ENCODE measurements at regions not wholly inside any gene's neighbourhood (a gene's known extent, or its start where the extent isn't known, plus 50 kb on each side); places are given as distances from the start of the nearest gene placed in this dataset.
"Not testable (repeated sequence)": the region's sequence is repeated elsewhere in the genome, so short reads cannot be mapped to it uniquely, and the experiment has no call there.

DNA sequence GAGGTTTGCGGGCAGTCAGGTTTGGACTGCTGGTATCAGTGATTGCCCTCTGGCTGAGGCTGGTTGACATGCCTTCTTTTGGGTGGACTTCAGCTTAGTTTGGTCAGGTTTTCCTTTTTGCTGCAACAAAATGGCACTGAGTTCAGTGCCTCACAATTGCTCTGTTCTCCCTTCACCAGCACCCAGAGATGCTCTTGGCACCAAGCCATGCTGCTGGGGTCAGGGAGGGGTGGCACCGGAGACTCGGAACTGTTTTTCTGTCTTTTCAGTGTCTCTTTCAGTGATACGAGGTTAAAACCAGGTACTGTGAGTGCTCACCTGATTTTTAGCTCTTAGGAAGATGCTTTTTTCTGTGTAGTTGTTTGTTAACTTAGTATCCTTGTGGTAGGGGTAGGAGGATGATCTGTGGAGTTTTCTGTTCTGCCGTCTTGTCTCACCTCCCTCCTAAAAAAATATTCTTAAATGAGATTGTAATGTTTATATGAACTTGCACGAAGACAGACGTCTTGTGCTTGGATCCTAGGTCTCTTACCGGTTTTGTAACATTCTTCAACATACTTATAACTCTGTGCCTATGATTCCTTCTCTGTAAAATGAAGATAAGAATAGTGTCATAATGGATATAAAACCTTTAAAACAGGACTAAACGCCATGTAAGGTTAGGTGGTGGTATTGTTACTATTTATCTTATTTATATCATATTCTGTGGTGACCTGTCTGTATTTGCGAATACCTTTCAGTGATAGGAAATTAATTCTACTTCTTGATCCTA is 160.6 kb downstream of the POTEM start:
- H3K27me3 Mint-ChIP-seq (ENCODE audit: unreplicated experiment); H3K4me1 Mint-ChIP-seq (ENCODE audit: low read depth, unreplicated experiment); H3K27ac Mint-ChIP-seq (ENCODE audit: unreplicated experiment); H3K4me3 Mint-ChIP-seq (ENCODE audit: unreplicated experiment); DNase-seq; H3K36me3 Mint-ChIP-seq (ENCODE audit: unreplicated experiment); H3K9me3 Mint-ChIP-seq (ENCODE audit: unreplicated experiment): not testable (repeated sequence)

DNA sequence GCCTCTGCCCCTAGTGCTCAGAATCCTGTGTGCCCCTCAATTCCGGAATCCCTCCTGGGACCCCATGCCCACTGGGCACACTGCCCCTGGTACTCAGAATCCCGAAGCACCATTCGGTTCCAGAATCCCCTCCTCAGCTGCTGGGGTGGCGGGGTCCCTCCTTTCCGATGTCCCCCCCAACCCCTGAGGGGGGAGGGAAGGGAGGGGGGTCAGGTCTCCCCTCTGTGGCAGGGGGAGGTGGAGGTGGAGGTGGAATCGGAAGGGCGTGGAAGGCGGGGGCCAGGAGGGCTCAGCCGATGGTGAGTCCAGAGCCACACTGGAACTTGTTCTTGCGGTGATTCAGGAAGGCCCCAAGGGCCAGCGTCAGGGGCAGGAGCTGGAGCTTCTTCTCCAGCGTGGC is 164.3 kb downstream of the POTEM start:
- DNase-seq; H3K27me3 Mint-ChIP-seq (ENCODE audit: unreplicated experiment); H3K4me1 Mint-ChIP-seq (ENCODE audit: low read depth, unreplicated experiment); H3K4me3 Mint-ChIP-seq (ENCODE audit: unreplicated experiment); H3K9me3 Mint-ChIP-seq (ENCODE audit: unreplicated experiment); H3K36me3 Mint-ChIP-seq (ENCODE audit: unreplicated experiment); H3K27ac Mint-ChIP-seq (ENCODE audit: unreplicated experiment): not testable (repeated sequence)

DNA sequence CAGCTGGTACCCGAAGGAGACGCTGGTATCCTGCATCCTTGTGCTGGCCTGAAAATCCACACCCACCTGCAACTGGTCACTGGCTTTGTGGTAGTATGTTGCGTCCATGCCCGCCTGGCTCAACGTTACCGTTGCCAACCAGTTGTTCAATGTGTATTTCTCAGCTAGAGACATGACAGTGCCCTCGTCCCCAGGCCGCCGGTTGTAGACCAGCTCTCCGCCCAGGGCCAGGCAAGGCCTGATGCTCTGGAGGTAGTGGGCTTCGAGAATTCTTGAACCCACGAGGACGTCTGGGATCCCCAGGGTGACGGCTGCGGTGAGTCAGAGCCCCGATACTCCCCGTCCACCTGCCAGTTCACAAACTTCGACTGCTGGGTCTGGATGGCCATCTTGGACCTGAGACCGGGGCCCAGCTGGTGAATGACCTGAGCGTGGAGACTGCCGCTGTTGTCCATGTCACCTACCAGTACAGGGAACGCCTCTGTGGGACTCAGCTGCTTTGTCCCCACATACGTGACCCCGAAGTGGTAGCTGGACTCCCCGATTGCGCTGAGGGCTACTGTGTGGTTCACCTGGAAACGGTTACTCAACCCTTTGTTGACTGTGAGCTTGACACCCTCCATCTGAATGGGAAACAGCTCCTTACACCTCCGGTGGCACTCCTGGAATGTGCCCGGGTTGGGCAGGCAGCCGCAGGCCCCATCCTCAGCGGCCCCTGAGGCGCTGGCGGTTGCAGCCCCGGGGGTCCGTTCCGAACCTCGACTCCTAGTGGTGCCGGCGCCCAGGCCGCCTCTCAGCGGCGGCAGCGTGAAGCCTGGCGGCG is 165.0 kb downstream of the POTEM start:
- not testable (repeated sequence) for H3K4me3 Mint-ChIP-seq (ENCODE audit: unreplicated experiment); H3K36me3 Mint-ChIP-seq (ENCODE audit: unreplicated experiment); H3K9me3 Mint-ChIP-seq (ENCODE audit: unreplicated experiment); H3K4me1 Mint-ChIP-seq (ENCODE audit: low read depth, unreplicated experiment); H3K27me3 Mint-ChIP-seq (ENCODE audit: unreplicated experiment); H3K27ac Mint-ChIP-seq (ENCODE audit: unreplicated experiment); DNase-seq

DNA sequence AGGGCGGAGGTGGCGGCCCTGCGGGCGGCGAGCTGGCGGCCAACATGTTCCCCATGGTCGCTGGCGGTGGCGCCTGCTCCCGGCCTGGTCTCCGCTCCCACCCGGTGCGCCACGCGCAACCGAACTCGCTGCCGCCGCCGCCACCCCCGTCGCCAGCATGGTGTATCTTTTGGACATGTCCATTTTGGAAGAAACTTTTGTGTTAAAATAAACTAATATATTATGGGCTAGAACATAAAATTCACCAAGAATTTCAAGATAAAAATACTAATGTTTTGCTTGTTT is 165.5 kb downstream of the POTEM start:
- not testable (repeated sequence) for H3K36me3 Mint-ChIP-seq (ENCODE audit: unreplicated experiment); H3K9me3 Mint-ChIP-seq (ENCODE audit: unreplicated experiment); H3K4me1 Mint-ChIP-seq (ENCODE audit: low read depth, unreplicated experiment)

DNA sequence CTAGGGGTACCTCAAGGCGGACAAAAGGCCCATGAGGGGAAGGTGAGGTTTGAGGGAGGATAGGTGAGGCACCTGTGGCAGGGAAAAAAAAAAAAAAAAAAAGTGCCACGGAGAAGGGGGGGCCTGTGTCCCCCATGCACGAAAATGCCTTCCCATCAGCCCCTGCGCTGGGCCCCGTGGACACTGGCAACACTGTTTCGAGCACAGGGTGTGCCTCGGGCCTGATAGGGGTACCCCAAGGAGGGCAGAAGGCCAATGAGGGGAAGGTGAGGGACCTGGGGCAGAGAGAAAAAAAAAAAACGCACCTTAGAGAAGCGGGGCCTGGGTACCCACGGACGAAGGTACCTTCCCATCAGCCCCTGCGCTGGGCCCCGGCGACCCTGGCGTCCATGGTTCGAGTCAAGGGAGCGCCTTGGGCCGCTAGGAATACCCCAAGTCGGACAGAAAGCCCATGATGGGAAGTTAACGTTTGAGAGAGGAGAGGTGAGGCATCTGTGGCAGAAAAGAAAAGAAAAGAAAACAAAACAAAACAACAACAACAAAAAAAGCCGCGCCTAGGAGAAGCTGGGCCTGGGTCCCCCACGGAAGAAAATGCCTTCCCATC is 190.0 kb downstream of the POTEM start:
- H3K27me3 Mint-ChIP-seq (ENCODE audit: unreplicated experiment); H3K9me3 Mint-ChIP-seq (ENCODE audit: unreplicated experiment); H3K36me3 Mint-ChIP-seq (ENCODE audit: unreplicated experiment); H3K27ac Mint-ChIP-seq (ENCODE audit: unreplicated experiment); H3K4me1 Mint-ChIP-seq (ENCODE audit: low read depth, unreplicated experiment); H3K4me3 Mint-ChIP-seq (ENCODE audit: unreplicated experiment); DNase-seq: not testable (repeated sequence)

More for the DNA sequence above, 165.5 kb downstream of the POTEM start:
- H3K27me3 Mint-ChIP-seq (ENCODE audit: unreplicated experiment); H3K27ac Mint-ChIP-seq (ENCODE audit: unreplicated experiment); DNase-seq; H3K4me3 Mint-ChIP-seq (ENCODE audit: unreplicated experiment): not testable (repeated sequence)

DNA sequence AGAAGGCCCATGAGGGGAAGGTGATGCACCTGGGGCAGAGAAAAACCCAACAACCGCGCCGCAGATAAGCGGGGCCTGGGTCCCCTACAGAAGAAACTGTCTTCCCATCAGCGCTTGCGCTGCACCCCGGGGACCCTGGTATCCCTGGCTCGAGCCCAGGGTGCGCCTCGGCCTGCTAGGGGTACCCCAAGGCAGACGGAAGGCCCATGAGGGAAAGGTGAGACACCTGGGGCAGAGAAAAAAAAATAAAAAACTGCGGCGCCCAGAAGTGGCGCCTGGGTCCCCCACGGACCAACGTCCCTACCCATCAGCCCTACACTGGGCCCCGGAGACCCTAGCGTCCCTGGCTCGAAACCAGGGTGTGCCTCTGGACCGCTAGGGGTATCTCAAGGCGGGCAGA is 190.8 kb downstream of the POTEM start:
- H3K4me3 Mint-ChIP-seq (ENCODE audit: unreplicated experiment); H3K27me3 Mint-ChIP-seq (ENCODE audit: unreplicated experiment); H3K9me3 Mint-ChIP-seq (ENCODE audit: unreplicated experiment); H3K36me3 Mint-ChIP-seq (ENCODE audit: unreplicated experiment); DNase-seq; H3K4me1 Mint-ChIP-seq (ENCODE audit: low read depth, unreplicated experiment); H3K27ac Mint-ChIP-seq (ENCODE audit: unreplicated experiment): not testable (repeated sequence)

DNA sequence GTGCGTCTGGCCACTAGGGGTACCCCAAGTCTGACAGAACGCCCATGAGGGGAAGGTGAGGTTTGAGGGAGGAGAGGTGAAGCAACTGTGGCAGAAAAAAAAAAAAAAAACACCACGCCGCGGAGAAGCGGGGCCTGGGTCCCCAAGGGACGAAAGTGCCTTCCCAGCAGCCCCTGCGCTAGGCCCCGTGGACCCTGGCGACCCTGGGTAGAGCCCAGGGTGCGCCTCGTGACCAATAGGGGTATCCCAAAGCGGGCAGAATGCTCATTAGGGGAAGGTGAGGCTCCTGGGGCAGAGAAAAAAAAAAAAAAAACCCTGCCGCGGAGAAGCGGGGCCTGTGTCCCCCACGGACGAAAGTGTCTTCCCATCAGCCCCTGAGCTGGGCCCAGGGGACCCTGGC is 191.4 kb downstream of the POTEM start:
- not testable (repeated sequence) for H3K27me3 Mint-ChIP-seq (ENCODE audit: unreplicated experiment); DNase-seq; H3K27ac Mint-ChIP-seq (ENCODE audit: unreplicated experiment); H3K36me3 Mint-ChIP-seq (ENCODE audit: unreplicated experiment); H3K4me3 Mint-ChIP-seq (ENCODE audit: unreplicated experiment); H3K9me3 Mint-ChIP-seq (ENCODE audit: unreplicated experiment); H3K4me1 Mint-ChIP-seq (ENCODE audit: low read depth, unreplicated experiment)

DNA sequence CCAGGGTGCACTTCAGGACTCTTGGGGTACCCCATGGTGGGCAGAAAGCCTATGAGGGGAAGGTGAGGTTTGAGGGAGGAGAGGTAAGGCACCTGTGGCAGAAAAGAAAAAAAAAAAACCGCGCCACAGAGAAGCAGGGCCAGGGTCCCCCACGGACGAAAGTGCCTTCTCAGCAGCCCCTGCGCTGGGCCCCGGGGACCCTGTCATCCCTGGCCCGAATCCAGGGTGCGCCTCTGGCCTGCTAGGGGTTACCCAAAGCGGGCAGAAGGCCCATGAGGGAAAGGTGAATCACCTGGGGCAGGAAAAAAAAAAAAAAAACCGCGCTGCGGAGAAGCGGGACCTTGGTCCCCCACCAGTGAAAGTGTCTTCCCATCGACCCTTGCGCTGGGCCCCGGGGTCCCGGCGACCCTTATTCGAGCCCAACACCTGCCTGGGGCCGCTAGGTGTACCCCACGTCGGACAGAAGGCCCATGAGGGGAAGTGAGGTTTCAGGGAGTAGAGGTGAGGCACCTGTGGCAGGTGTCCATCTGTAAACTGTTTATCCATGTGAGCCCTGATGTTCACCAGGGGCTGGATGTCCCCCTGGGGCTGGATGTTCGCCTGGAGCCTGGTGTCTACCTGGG is 191.9 kb downstream of the POTEM start:
- H3K36me3 Mint-ChIP-seq (ENCODE audit: unreplicated experiment); H3K4me1 Mint-ChIP-seq (ENCODE audit: low read depth, unreplicated experiment); H3K27ac Mint-ChIP-seq (ENCODE audit: unreplicated experiment); H3K4me3 Mint-ChIP-seq (ENCODE audit: unreplicated experiment); H3K9me3 Mint-ChIP-seq (ENCODE audit: unreplicated experiment); H3K27me3 Mint-ChIP-seq (ENCODE audit: unreplicated experiment); DNase-seq: not testable (repeated sequence)

DNA sequence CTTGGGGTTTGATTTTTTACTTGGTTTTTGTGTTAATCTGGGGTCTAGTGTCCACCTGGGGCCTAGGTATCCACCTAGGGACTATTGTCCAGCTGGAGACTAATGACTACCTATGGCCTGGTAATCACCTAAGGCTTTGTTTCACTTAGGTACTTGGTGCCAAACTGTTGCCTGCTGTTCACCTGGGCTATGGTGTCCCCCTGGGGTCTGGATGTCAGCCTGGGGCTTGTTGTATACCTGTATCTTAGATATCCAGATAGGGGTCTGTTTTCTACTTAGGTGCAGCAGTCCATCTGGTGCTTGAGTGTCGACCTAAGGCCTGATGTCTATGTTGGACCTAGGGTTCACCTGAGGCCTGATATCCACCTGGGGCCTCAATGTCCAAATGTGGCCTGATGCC is 193.1 kb downstream of the POTEM start:
- not testable (repeated sequence) for H3K36me3 Mint-ChIP-seq (ENCODE audit: unreplicated experiment); H3K27ac Mint-ChIP-seq (ENCODE audit: unreplicated experiment); H3K4me3 Mint-ChIP-seq (ENCODE audit: unreplicated experiment); H3K9me3 Mint-ChIP-seq (ENCODE audit: unreplicated experiment); H3K4me1 Mint-ChIP-seq (ENCODE audit: low read depth, unreplicated experiment); H3K27me3 Mint-ChIP-seq (ENCODE audit: unreplicated experiment); DNase-seq

DNA sequence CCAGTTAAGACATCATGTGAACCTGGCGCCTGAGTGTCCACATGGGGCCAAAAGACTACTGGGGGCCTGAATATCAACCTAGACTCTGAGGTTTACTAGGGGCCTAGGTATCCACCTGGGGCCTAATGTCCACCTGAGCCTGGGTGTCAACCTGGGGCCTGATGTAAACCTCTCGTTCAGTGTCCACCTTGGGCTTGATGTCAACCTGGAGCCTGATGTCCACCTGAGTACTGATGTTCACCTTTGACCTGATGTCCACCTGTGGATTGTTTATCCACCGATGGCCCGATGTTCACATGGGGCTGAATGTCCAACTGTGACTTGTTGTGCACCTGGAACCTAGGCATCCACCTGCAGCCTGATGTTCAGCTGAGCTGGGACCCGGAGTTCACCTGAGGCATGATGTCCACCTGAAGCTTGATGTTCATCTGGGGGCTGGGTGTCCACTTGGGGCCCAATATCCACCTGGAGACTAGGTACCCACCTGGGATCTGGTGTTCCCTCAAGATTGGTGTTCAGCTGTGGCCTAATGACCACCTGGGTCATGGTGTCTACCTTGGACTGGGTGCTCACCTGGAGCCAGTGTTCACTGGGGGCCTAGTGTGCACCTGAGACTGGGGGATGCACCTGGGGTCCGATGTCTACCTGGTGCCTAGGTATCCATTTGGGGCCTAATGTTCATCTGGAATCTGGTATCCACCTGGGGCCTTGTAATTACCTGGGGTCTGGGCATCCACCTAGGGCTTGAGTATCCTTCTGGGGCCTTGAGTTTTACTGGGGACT is 194.2 kb downstream of the POTEM start:
- DNase-seq; H3K27me3 Mint-ChIP-seq (ENCODE audit: unreplicated experiment); H3K36me3 Mint-ChIP-seq (ENCODE audit: unreplicated experiment); H3K27ac Mint-ChIP-seq (ENCODE audit: unreplicated experiment); H3K9me3 Mint-ChIP-seq (ENCODE audit: unreplicated experiment); H3K4me1 Mint-ChIP-seq (ENCODE audit: low read depth, unreplicated experiment); H3K4me3 Mint-ChIP-seq (ENCODE audit: unreplicated experiment): not testable (repeated sequence)

DNA sequence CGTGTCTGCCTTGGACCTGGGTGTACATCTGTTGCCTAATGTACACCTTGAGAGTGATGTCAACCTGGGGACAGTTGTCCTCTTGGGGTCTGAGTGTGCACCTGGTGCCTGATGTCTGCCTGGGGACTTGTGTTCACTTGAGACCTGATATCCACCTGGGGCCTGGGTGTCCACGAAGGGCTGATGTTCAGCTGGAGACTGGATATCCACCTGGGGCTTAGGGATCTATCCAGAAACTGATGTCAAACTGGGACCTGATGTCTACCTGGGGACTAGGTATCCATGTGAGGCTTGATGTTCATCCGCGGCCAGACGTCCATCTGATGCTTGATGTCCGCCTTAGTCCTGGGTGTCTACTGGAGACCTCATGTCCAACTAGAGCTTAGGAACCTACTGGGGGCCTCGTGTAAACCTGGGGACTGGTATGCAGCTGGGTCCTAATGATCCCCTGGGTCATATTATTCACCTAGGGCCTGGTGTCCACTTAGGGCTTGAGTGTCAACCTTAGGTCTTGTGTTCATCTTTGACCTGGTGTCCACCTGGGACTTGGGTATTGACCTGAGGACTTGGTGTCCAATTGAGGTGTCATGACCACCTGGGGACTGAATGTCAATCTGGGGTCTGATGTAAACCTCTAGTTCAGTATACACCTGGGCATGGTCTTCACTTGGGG is 194.9 kb downstream of the POTEM start:
- not testable (repeated sequence) for H3K27ac Mint-ChIP-seq (ENCODE audit: unreplicated experiment); DNase-seq; H3K27me3 Mint-ChIP-seq (ENCODE audit: unreplicated experiment); H3K9me3 Mint-ChIP-seq (ENCODE audit: unreplicated experiment); H3K4me3 Mint-ChIP-seq (ENCODE audit: unreplicated experiment); H3K36me3 Mint-ChIP-seq (ENCODE audit: unreplicated experiment); H3K4me1 Mint-ChIP-seq (ENCODE audit: low read depth, unreplicated experiment)
